NCI-H1417 treated with DMSO at 0.1 percent for 48 hours (cell line): ENCODE measurements at regions not wholly inside any gene's neighbourhood (a gene's known extent, or its start where the extent isn't known, plus 50 kb on each side); places are given as distances from the start of the nearest gene placed in this dataset.
"Not testable (repeated sequence)": the region's sequence is repeated elsewhere in the genome, so short reads cannot be mapped to it uniquely, and the experiment has no call there.

Experiments
- DNase-seq: peaks from one replicate; lab custom pipeline; 2025; lab: John Stamatoyannopoulos, UW

DNA sequence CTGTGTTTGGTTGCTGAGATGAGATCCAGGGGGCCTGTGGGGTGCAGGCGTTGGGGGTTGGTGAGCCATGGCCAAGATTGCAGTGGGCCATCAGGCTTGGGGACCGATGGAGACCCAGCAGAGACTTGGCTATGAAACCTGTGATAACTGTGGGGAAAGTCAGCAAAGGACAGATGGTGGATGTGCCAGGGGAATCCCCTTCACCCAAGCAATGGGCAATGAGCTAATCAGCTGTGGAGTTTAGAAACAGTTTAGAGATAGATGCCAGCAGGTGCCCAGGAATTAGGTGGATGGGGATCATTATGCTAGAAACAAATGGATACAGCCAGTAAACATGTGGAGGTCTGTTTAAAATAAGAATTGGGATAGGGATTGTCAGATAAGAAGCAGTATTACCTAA is 151.4 kb upstream of the FERD3L start:
- no peak for DNase-seq

DNA sequence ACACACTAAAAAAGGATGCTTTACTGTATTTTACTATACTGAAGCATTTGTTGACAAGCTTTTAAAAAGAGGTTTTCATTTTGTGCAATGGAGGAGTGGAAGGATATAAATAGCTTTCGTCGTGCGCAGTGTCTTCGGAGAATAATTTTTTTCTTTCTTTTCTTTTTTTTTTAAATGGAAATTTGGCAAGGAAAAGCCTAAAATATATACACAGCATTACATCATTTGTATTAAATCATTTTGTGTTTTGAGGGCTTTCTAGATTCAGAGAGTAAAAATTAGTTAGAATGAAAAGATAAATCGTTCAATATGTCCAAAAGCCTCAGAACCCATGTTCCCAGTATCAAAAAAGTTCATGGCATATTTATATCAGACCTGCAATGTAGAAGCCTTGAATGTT is 150.2 kb upstream of the FERD3L start:
- no peak for DNase-seq

DNA sequence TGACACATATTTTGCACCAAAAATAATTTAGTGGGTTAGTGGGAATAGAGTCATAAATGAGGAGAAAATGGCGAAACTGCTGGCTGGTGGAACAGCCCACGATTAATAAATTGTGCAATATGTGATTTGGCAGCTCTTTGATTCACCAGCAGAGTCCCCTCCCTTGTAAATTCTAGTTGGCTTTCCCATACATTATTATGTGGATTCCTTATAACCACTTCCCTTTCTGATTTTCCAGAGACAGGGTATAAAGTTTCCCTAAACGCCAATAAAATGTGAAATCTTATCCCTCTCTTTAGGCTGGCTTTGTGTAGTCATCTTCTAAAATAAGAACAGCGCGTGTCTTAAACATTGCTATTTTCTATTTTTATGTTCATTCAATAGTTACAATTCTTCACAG is 149.4 kb upstream of the FERD3L start:
- DNase-seq = no peak

- no peak for DNase-seq
Measured at GRCh38 chr7:19293431-19293830, 148.2 kb upstream of the FERD3L start.

DNA sequence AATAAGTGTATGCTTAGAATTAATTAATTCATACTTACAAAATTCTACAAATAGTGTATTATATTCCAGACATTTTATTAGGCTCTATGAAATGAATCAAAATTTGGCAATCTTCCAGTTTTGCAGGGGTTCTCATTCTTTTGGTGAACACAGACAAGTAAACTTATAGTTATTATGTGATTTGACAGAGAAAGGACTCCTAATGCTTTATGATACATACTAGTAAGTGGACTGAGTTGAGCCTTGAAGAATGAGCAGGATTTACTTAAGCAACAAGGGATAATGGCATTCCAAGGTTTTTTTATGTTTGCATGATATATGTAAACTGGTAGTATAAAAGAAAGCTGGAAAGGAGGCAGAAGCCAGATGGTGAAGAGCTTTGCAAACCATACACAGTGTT is 145.7 kb upstream of the FERD3L start:
- no peak for DNase-seq

- DNase-seq = no peak
Measured at GRCh38 chr7:19290066-19290465, 144.8 kb upstream of the FERD3L start.

- DNase-seq = no peak
Measured at GRCh38 chr7:19284596-19285300, 139.5 kb upstream of the FERD3L start.

GRCh38 chr7:19284136-19284535 is 138.9 kb upstream of the FERD3L start:
- DNase-seq = no peak

GRCh38 chr7:19275000-19275399 is 129.8 kb upstream of the FERD3L start:
- DNase-seq = no peak

- not testable (repeated sequence) for DNase-seq
Measured at GRCh38 chr7:19272329-19272728, 127.1 kb upstream of the FERD3L start.

- no peak for DNase-seq
Measured at GRCh38 chr7:19269301-19269700, 124.1 kb upstream of the FERD3L start.

DNA sequence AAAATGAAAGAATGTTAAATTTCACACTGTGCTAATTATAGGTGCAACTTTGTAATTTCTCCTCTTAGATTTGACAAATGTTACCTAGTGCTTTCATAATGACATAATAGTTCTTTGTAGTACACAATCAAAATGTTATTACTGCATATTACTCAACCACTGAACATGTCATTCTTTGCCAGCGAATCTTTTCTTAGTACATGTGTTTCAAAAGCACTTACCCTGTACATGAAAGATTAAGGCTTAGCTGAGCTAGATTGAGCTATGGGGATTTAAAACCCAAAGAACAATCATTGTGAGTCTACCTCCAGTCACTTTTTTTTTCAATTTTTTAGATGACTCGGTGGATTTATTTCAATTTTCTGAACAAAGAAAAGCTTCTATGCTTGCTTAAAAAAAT is 123.5 kb upstream of the FERD3L start:
- DNase-seq = no peak

- no peak for DNase-seq
Measured at GRCh38 chr7:19262826-19263225, 117.6 kb upstream of the FERD3L start.

- DNase-seq = no peak
Measured at GRCh38 chr7:19249281-19249680, 104.1 kb upstream of the FERD3L start.

DNA sequence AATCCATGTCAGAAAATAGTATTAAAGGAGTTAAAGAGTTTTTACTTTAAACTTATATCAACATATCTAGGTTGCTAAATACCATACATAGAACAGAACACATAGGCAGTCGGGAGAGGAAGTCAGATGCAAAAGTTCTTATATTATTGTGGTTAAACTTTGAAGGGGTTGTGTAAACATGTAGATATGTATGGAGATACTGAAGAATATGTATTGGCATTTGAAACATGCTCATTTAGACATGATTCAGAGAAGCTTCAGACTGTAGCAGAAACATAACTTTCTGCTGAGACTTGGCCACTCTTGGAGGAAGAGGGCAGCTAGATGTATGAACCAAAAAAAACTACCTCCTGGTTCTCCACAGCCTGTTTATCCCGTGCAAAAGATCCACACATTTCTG is 103.5 kb upstream of the FERD3L start:
- DNase-seq = no peak

DNA sequence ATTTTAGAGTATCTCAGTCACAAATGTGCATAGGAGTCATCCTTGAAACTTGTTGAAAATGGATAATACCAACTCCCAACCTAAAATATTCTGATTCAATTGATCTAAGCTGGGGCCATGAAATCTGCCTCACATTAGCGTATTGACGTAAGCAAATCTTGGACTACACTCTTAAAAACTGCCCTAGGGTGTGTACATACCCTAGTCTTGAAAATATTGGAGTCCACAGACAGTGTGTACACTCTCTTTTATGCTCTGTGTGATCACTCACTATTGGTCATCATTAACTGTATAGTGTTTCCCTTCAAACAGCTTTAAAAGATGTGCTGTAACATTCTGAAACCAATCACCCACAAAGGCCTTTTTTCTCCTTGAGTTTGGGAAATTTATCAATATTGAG is 102.9 kb upstream of the FERD3L start:
- DNase-seq = no peak

DNA sequence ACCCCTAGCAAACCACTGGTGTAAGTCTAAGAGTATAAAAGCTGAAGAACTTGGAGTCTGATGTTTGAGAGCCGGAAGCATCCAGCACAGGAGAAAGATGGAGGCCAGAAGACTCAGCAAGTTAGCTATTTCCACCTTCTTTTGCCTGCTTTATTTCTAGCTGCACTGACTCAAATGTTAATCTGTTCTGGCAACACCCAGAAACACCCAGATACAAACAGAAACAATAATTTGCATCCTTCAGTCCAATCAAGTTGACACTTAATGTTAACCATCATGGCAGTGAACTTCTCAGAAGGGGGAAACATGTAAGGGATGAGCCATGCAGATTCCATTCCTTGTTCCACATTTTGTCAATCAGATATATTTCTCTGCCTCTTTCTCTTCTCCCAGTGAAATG is 101.8 kb upstream of the FERD3L start:
- DNase-seq = no peak

- no peak for DNase-seq
Measured at GRCh38 chr7:19242246-19242645, 97.0 kb upstream of the FERD3L start.

GRCh38 chr7:19239951-19240350 is 94.7 kb upstream of the FERD3L start:
- no peak for DNase-seq

- no peak for DNase-seq
Measured at GRCh38 chr7:19235680-19236079, 90.5 kb upstream of the FERD3L start.

- no peak for DNase-seq
Measured at GRCh38 chr7:19224951-19225350, 79.7 kb upstream of the FERD3L start.

DNA sequence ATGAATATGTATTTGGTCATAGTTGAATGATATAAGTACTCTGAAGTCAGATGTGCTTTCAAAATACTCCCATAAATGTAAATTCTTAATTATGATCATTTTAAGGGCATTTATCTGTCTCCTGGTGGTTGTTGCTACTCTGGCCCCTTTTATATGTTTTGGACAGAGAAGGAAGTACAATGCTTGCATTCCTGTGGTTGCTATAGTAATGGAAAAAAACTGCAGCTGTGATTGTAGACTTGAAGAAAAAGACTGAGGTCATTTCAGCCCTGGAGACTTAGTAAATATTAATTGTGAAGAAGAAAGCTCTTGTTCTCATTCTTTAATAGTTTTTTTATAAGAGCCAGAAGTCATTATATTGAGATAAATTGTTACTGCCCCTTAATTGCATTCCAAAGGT is 70.2 kb upstream of the FERD3L start:
- DNase-seq = no peak

DNA sequence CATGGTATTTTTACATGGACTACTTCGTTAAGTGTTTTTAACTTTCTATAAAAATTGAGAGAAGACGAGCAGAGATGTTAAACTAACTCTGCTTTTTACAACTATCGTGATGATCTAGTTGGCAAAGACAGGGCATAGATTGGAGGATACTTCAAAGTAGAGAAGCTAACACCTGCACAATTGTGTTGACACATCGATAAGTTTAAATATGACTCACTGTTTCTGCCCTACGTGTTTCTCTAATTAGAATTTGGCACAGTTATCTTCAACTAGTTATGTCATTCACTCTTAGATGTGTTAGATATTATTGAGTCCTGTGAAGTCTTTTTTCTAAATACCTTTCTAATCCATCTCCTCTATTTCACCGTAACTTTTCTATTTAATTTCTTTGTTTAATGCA is 68.5 kb upstream of the FERD3L start:
- no peak for DNase-seq

DNA sequence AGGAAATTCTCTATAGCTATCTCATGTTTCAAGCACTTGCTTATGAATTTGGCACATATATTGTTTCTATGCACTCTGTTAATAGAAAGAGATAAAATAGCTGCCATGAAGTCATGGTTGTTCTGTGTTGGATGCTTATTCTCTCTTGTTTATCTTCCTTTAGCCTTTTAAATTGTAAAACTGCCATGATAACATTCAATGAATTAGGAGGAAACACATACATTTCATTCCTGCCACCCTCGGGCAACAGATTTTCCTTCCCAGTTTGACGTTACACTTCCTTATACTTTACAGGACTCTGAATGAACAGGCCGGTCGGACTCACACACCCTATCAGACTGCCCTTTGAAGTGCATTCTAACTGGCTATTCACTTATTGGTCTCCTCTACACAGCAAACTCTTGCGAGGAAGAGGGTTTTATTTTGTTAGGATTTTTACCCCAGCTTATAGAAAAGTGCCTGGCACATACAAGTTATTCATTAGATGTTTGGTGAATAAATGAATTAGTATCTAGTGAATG is 65.7 kb upstream of the FERD3L start:
- no peak for DNase-seq
